HepG2 (cell line): ENCODE measurements at regions not wholly inside any gene's neighbourhood (a gene's known extent, or its start where the extent isn't known, plus 50 kb on each side); places are given as distances from the start of the nearest gene placed in this dataset.

Experiments
- ATAC-seq: fragments of 200-7000 bp; cut with Tn5 transposase; 3 replicates; pipeline ENCODE4 v1.9.1; 2020; ENCODE audit warnings: mild to moderate bottlenecking, moderate library complexity
- BruUV-seq: library from RNA; stranded (reverse); fragments of 400-500 nt; replicated peaks from 2 replicates; lab custom pipeline; 2021; lab: Mats Ljungman, UMichigan
- CTCF ChIA-PET: fragments of 300-600 bp; formaldehyde crosslinking; extraction: SDS; loops from one replicate; lab custom pipeline; 2021; ENCODE audit warnings: low total read pairs, inconsistent platforms, low intra/inter-chr PET ratio; lab: Yijun Ruan, JAX
- POLR2A ChIA-PET: fragments of 350-600 bp; sonication (Branson Sonifier 250); formaldehyde crosslinking; loops from one replicate; lab custom pipeline; 2020; ENCODE audit warnings: antibody characterized with exemption, inconsistent platforms; lab: Yijun Ruan, JAX
- DNase-seq: peaks from one replicate; pipeline ENCODE4 v3.0.0-alpha.2; 2015; ENCODE audit warnings: low spot score
- FAIRE-seq: peaks from 3 replicates; lab custom pipeline; 2011; peaks lifted over from hg19 to GRCh38; lab: Jason Lieb, UNC
- H2AFZ ChIP-seq: one replicate; pipeline ENCODE4 v1.6.1; 2011; ENCODE audit warnings: low read length, inconsistent platforms
- H3K27ac ChIP-seq: fragments of 300-600 bp; 3 replicates; pipeline ENCODE4 v1.8.0; 2011; ENCODE audit warnings: mixed run types, mild to moderate bottlenecking, mixed read lengths, low read length, inconsistent platforms; ENCODE audit not compliant: insufficient read depth; ENCODE audit errors: extremely low read length
- H3K27me3 ChIP-seq, 2 experiments: fragments of 200-600 bp in 1 of 2; 2 replicates in 1 of 2; 3 replicates in 1 of 2; pipeline versions ENCODE4 v1.6.0 to v1.8.0; 2011; ENCODE audit warnings: low read length in 2 of 2, mild to moderate bottlenecking in 2 of 2, moderate library complexity in 2 of 2, inconsistent platforms in 1 of 2; ENCODE audit not compliant: insufficient read depth in 2 of 2, control insufficient read depth in 1 of 2
- H3K36me3 ChIP-seq, 2 experiments: fragments of 200-600 bp in 1 of 2; replicated peaks in 1 of 2; 2 replicates in 1 of 2; 3 replicates in 1 of 2; pipeline versions ENCODE4 v1.5.1 to v1.8.0; 2011; ENCODE audit warnings: low read length in 2 of 2, inconsistent platforms in 1 of 2; ENCODE audit not compliant: insufficient read depth in 2 of 2, control insufficient read depth in 1 of 2
- H3K4me1 ChIP-seq: 2 replicates; pipeline ENCODE4 v1.5.1; 2012; ENCODE audit warnings: low read length, inconsistent platforms; ENCODE audit not compliant: insufficient read depth
- H3K4me2 ChIP-seq: 2 replicates; pipeline ENCODE4 v1.6.0; 2011; ENCODE audit warnings: low read depth, low read length, inconsistent platforms
- H3K4me3 ChIP-seq, 3 experiments: fragments of 200-600 bp in 1 of 3; sonication (generic), shearing (Covaris generic) in 1 of 3; replicated peaks in 1 of 3; 2 replicates each; pipeline ENCODE4 v1.5.1; 2011 to 2016; ENCODE audit warnings: low read length in 3 of 3, inconsistent platforms in 2 of 3, low read depth in 2 of 3, mild to moderate bottlenecking in 2 of 3, control low read depth in 1 of 3, mixed read lengths in 1 of 3; ENCODE audit not compliant: insufficient read depth in 1 of 3
- H3K79me2 ChIP-seq: one replicate; pipeline ENCODE4 v1.6.1; 2011; ENCODE audit warnings: low read length, inconsistent platforms; ENCODE audit not compliant: insufficient read depth
- H3K9ac ChIP-seq: 2 replicates; pipeline ENCODE4 v1.6.0; 2011; ENCODE audit warnings: mild to moderate bottlenecking, low read depth, low read length, inconsistent platforms; ENCODE audit not compliant: insufficient read depth
- H3K9me3 ChIP-seq: 2 replicates; pipeline ENCODE4 v1.5.1; 2012; ENCODE audit warnings: mild to moderate bottlenecking, low read length
- H4K20me1 ChIP-seq: 2 replicates; pipeline ENCODE4 v1.6.0; 2011; ENCODE audit warnings: inconsistent platforms, mild to moderate bottlenecking, low read length, moderate library complexity; ENCODE audit not compliant: insufficient read depth
- CENPX ChIP-seq: sonication (generic); formaldehyde crosslinking; IDR thresholded peaks from 2 replicates; pipeline ENCODE4 v1.9.0; 2021; ENCODE audit warnings: mild to moderate bottlenecking, missing genetic modification reagents, moderate library complexity
- DMAP1 ChIP-seq: IDR thresholded peaks from 2 replicates; pipeline ENCODE4 v1.6.1; 2016
- FIP1L1 ChIP-seq: fragments of 200-400 bp; formaldehyde crosslinking; IDR thresholded peaks from 2 replicates; pipeline ENCODE4 v1.6.1; 2018; ENCODE audit warnings: low read depth, mild to moderate bottlenecking, low read length, moderate library complexity, borderline replicate concordance; ENCODE audit not compliant: insufficient read depth
- NFIB ChIP-seq: sonication (generic); formaldehyde crosslinking; IDR thresholded peaks from 2 replicates; pipeline ENCODE4 v1.9.0; 2021; ENCODE audit warnings: missing genetic modification reagents, mild to moderate bottlenecking, borderline replicate concordance
- NR0B2 ChIP-seq: sonication (generic); formaldehyde crosslinking; IDR thresholded peaks from 2 replicates; pipeline ENCODE4 v1.4.0; 2020; ENCODE audit warnings: mild to moderate bottlenecking, missing genetic modification reagents
- PHF20 ChIP-seq: sonication (generic); formaldehyde crosslinking; IDR thresholded peaks from 2 replicates; pipeline ENCODE4 v1.5.0; 2020; ENCODE audit warnings: mild to moderate bottlenecking, missing genetic modification reagents
- ZBTB7B ChIP-seq: sonication (generic); formaldehyde crosslinking; IDR thresholded peaks from 2 replicates; pipeline ENCODE4 v1.4.0; 2020; ENCODE audit warnings: missing genetic modification reagents
- ZFP82 ChIP-seq: sonication (generic); formaldehyde crosslinking; IDR thresholded peaks from 2 replicates; pipeline ENCODE4 v1.5.1; 2020; ENCODE audit warnings: mild to moderate bottlenecking, missing genetic modification reagents, borderline replicate concordance
- ZNF362 ChIP-seq: sonication (generic); formaldehyde crosslinking; IDR thresholded peaks from 2 replicates; pipeline ENCODE4 v1.4.0; 2020; ENCODE audit warnings: missing genetic modification reagents, mild to moderate bottlenecking, borderline replicate concordance
- ZNF484 ChIP-seq: sonication (generic); formaldehyde crosslinking; IDR thresholded peaks from 2 replicates; pipeline ENCODE4 v1.5.1; 2020; ENCODE audit warnings: mild to moderate bottlenecking, low read depth, missing genetic modification reagents, borderline replicate concordance
- ZNF552 ChIP-seq: sonication (generic); formaldehyde crosslinking; IDR thresholded peaks from 2 replicates; pipeline ENCODE4 v1.9.0; 2022; ENCODE audit warnings: missing genetic modification reagents, mild to moderate bottlenecking, borderline replicate concordance
- ZNF597 ChIP-seq: sonication (generic); formaldehyde crosslinking; IDR thresholded peaks from 2 replicates; pipeline ENCODE4 v1.5.0; 2020; ENCODE audit warnings: missing genetic modification reagents
- WGBS: methylation state at CpG from one replicate; pipeline ENCODE4 v1.1.6; 2017; ENCODE audit warnings: low lambda C conversion rate; 5-methylcytosine and 5-hydroxymethylcytosine counted together
- in situ Hi-C: cut with HindIII; loops from 2 replicates; pipeline ENCODE4 v1.10.0; 2017; ENCODE audit warnings: low pct_unique_long_range_greater_than_20kb; ENCODE audit not compliant: extremely low pct_ligation_motif_present
- intact Hi-C: fragments of 100-400 bp; cut with micrococcal nuclease; formaldehyde crosslinking; loops from one replicate; pipeline ENCODE4 v1.10.0; 2022; ENCODE audit not compliant: unreplicated experiment

- Histone ChIP-seq H3K4me3 (no peak overlapping the region), H2AFZ (no peak overlapping the region), H4K20me1 (no peaks in the 10 kb centered on the region), H3K27ac (no peak overlapping the region), H3K9ac (no peak overlapping the region), H3K27me3 (no peaks in the 10 kb centered on the region), H3K79me2 (no peaks in the 10 kb centered on the region), H3K4me2 (no peak overlapping the region), H3K4me1 (no peaks in the 10 kb centered on the region), H3K9me3 (peaks cover 3% of the 10 kb centered on the region; the same call in 1 of the 2 replicates), H3K36me3 (no peaks in the 10 kb centered on the region)
- no TSS peak for BruUV-seq
- ATAC-seq, result no peak
- TF ChIP-seq ZNF484 (CRISPR knock-in tag), result no peak
- TF ChIP-seq ZNF597 (CRISPR knock-in tag), result no peak
- TF ChIP-seq CENPX (CRISPR knock-in tag), result no peak
- TF ChIP-seq PHF20 (CRISPR knock-in tag), result no peak
- TF ChIP-seq ZNF362 (CRISPR knock-in tag), result no peak
- no peak for DNase-seq
- intact Hi-C loops (no loop called here), in situ Hi-C loops (no loop called here)
- CTCF ChIA-PET, result no interaction called here
- POLR2A ChIA-PET, result no interaction called here
- FAIRE-seq, result no peak
- WGBS, result 10% methylated on average over 7 of the region's 7 CpGs
These were observed 77.5 kb upstream of the CNTN3 start for GRCh38 chr3:74691946-74692345.

- ChIA-PET CTCF (no interaction called here), POLR2A (no interaction called here)
- H4K20me1 ChIP-seq, result no peaks in the 10 kb centered on the region
- BruUV-seq, result no TSS peak
- H3K4me3 ChIP-seq, result no peak overlapping the region
- no peak overlapping the region for H2AFZ ChIP-seq
- no peak for FAIRE-seq
- peaks cover 2% of the 10 kb centered on the region; the same call in 1 of the 2 replicates for H3K9me3 ChIP-seq
- in situ Hi-C loops, result no loop called here
- no peak overlapping the region for H3K9ac ChIP-seq
- ATAC-seq, result no peak
- no peaks in the 10 kb centered on the region for H3K36me3 ChIP-seq
- no peaks in the 10 kb centered on the region for H3K27me3 ChIP-seq
- no peak for DNase-seq
- TF ChIP-seq ZFP82 (CRISPR knock-in tag), result no peak
- no peak for TF ChIP-seq NFIB (CRISPR knock-in tag)
- no peak for TF ChIP-seq ZBTB7B (CRISPR knock-in tag)
- TF ChIP-seq DMAP1, result no peak
- TF ChIP-seq FIP1L1, result no peak
- TF ChIP-seq NR0B2 (CRISPR knock-in tag), result no peak
- TF ChIP-seq ZNF552 (CRISPR knock-in tag), result no peak
- no peak overlapping the region for H3K4me2 ChIP-seq
- H3K27ac ChIP-seq, result no peak overlapping the region
- WGBS, result 3% methylated on average over 1 of the region's 1 CpG
- no peaks in the 10 kb centered on the region for H3K4me1 ChIP-seq
- no peaks in the 10 kb centered on the region for H3K79me2 ChIP-seq
- intact Hi-C loops, result no loop called here
These were observed 58.9 kb upstream of the CNTN3 start for GRCh38 chr3:74673326-74673725.
